ENCODE measurements at regions not wholly inside any gene's neighbourhood (a gene's known extent, or its start where the extent isn't known, plus 50 kb on each side); places are given as distances from the start of the nearest gene placed in this dataset.

GRCh38 chr2:11054783-11055678, 100.2 kb upstream of the SLC66A3 start:
- no peak for TF ChIP-seq CTCF (IDR thresholded peaks at IDR 0.05)
- no peak for TF ChIP-seq POLR2A (IDR thresholded peaks at IDR 0.05)
